Calu3 (cell line): ENCODE measurements at regions not wholly inside any gene's neighbourhood (a gene's known extent, or its start where the extent isn't known, plus 50 kb on each side); places are given as distances from the start of the nearest gene placed in this dataset.
"Not testable (repeated sequence)": the region's sequence is repeated elsewhere in the genome, so short reads cannot be mapped to it uniquely, and the experiment has no call there.

Source experiments
- BruUV-seq: library from RNA; stranded (reverse); fragments of 400-500 nt; replicated peaks from 2 replicates; lab custom pipeline; 2021; lab: Mats Ljungman, UMichigan
- CTCF ChIA-PET: fragments of 300-600 bp; sonication (Branson Sonifier 250); formaldehyde crosslinking; loops from one replicate; lab custom pipeline; 2022; ENCODE audit warnings: antibody characterized with exemption; lab: Charles Lee
- DNase-seq: peaks from one replicate; pipeline ENCODE4 v3.0.0; 2022
- H3K27ac Mint-ChIP-seq: one replicate; pipeline ENCODE4 v1.8.0; 2022; ENCODE audit warnings: mixed read lengths; ENCODE audit not compliant: unreplicated experiment
- H3K27me3 Mint-ChIP-seq: one replicate; pipeline ENCODE4 v1.8.0; 2022; ENCODE audit warnings: mixed read lengths; ENCODE audit not compliant: unreplicated experiment
- H3K36me3 Mint-ChIP-seq: one replicate; pipeline ENCODE4 v1.8.0; 2022; ENCODE audit warnings: mild to moderate bottlenecking, moderate library complexity, mixed read lengths; ENCODE audit not compliant: insufficient read depth, unreplicated experiment
- H3K4me1 Mint-ChIP-seq: one replicate; pipeline ENCODE4 v1.8.0; 2022; ENCODE audit warnings: mild to moderate bottlenecking, low read depth, mixed read lengths; ENCODE audit not compliant: unreplicated experiment
- H3K4me3 Mint-ChIP-seq: one replicate; pipeline ENCODE4 v1.8.0; 2022; ENCODE audit warnings: mild to moderate bottlenecking, low read depth, moderate library complexity, mixed read lengths; ENCODE audit not compliant: unreplicated experiment
- H3K9me3 Mint-ChIP-seq: one replicate; pipeline ENCODE4 v1.8.0; 2022; ENCODE audit warnings: low read depth, mixed read lengths; ENCODE audit not compliant: unreplicated experiment
- intact Hi-C: fragments of 100-400 bp; cut with micrococcal nuclease; formaldehyde crosslinking; loops from one replicate; pipeline ENCODE4 v1.10.0; 2022; ENCODE audit not compliant: unreplicated experiment
- TF ChIP-seq, protein P1 (sequence below): fragments of 200-600 bp; IDR thresholded peaks from one replicate; pipeline ENCODE4 v1.8.0; 2022; ENCODE audit warnings: antibody characterized with exemption; ENCODE audit not compliant: unreplicated experiment

- TF ChIP-seq, protein P1, sequence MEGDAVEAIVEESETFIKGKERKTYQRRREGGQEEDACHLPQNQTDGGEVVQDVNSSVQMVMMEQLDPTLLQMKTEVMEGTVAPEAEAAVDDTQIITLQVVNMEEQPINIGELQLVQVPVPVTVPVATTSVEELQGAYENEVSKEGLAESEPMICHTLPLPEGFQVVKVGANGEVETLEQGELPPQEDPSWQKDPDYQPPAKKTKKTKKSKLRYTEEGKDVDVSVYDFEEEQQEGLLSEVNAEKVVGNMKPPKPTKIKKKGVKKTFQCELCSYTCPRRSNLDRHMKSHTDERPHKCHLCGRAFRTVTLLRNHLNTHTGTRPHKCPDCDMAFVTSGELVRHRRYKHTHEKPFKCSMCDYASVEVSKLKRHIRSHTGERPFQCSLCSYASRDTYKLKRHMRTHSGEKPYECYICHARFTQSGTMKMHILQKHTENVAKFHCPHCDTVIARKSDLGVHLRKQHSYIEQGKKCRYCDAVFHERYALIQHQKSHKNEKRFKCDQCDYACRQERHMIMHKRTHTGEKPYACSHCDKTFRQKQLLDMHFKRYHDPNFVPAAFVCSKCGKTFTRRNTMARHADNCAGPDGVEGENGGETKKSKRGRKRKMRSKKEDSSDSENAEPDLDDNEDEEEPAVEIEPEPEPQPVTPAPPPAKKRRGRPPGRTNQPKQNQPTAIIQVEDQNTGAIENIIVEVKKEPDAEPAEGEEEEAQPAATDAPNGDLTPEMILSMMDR, result no peak
- Mint-ChIP-seq H3K27ac (no peak overlapping the region), H3K9me3 (peaks cover 5% of the 10 kb centered on the region), H3K4me3 (no peak overlapping the region), H3K4me1 (no peaks in the 10 kb centered on the region), H3K27me3 (no peaks in the 10 kb centered on the region), H3K36me3 (no peaks in the 10 kb centered on the region)
- intact Hi-C loops, result no loop called here
- CTCF ChIA-PET, result no interaction called here
- no peak for DNase-seq
- no TSS peak for BruUV-seq
Observed at GRCh38 chr11:21653951-21654421, 538.9 kb upstream of the ANO5 start.

GRCh38 chr11:21656065-21656464 lies 536.8 kb upstream of the ANO5 start:
- CTCF ChIA-PET, result no interaction called here
- peaks cover 8% of the 10 kb centered on the region for H3K9me3 Mint-ChIP-seq
- TF ChIP-seq, protein P1, result no peak
- no peak overlapping the region for H3K27ac Mint-ChIP-seq
- DNase-seq, result no peak
- no peaks in the 10 kb centered on the region for H3K4me1 Mint-ChIP-seq
- no TSS peak for BruUV-seq
- no peaks in the 10 kb centered on the region for H3K27me3 Mint-ChIP-seq
- H3K36me3 Mint-ChIP-seq, result no peaks in the 10 kb centered on the region
- intact Hi-C loops, result no loop called here
- H3K4me3 Mint-ChIP-seq, result no peak overlapping the region

DNA sequence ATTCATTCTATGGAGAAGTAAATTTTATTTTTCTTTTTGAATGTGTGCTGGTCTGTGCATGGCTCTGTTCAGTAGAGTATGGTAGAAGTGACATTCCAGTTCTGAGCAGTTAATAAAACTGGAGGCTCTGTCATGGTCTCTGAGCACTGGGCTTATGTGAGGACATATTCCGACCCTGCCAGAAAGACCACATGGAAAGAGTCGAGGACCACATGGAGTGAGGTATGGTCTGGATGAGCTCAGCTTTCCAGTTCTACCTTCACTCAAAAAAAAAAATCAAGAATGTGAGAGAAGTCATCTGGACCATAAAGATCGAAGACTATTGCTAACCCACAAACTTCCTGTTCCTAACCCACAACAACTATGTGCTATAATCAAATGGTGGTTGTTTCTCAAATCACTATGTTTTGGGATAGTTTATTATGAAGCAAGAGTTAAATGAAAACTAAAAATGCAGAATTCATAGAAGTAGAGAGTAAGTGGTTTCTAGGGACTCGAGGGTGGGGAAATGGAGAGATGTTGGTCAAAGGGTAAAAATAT lies 534.2 kb upstream of the ANO5 start:
- DNase-seq, result no peak
- TF ChIP-seq, protein P1, result no peak
- CTCF ChIA-PET, result no interaction called here
- Mint-ChIP-seq H3K27me3 (no peaks in the 10 kb centered on the region), H3K4me1 (no peaks in the 10 kb centered on the region), H3K27ac (no peak overlapping the region), H3K4me3 (no peak overlapping the region), H3K9me3 (peaks cover 8% of the 10 kb centered on the region), H3K36me3 (no peaks in the 10 kb centered on the region)
- intact Hi-C loops, result no loop called here
- BruUV-seq, result no TSS peak

- peak overlapping the region; percentile 85 for H3K27ac Mint-ChIP-seq
- H3K36me3 Mint-ChIP-seq, BruUV-seq, H3K4me1 Mint-ChIP-seq, intact Hi-C loops, H3K9me3 Mint-ChIP-seq, H3K4me3 Mint-ChIP-seq, H3K27me3 Mint-ChIP-seq, DNase-seq: not testable (repeated sequence)
- CTCF ChIA-PET, result interaction anchor here (0.9 kb wide), 1 partner anchor 10 kb away, joined by 3 read pairs; no protein-coding TSS in a partner anchor
Observed at GRCh38 chr11:21659377-21659776, 533.5 kb upstream of the ANO5 start.

DNA sequence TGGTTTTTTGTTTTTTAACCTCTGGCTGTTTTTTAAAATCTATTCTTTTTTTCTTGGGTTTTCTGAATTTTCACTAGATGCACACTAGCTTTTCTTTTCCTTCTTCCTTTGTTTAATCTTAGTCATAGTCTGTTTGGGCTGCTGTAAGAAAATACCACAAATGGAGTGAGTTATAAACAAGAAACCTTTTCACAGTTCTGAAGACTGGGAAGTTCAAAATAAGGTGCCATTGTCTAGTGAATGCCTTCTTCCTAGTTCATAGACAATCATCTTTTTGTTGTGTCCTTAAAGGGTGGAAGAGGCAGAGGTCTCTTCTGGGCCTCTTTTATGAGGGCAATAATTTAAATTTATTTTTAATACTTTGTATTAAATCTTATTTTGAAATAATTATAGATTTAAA lies 532.9 kb upstream of the ANO5 start:
- CTCF ChIA-PET, result interaction anchor here (0.9 kb wide), 1 partner anchor 10 kb away, joined by 3 read pairs; no protein-coding TSS in a partner anchor
- no TSS peak for BruUV-seq
- peaks cover 8% of the 10 kb centered on the region for H3K9me3 Mint-ChIP-seq
- DNase-seq, result no peak
- no peaks in the 10 kb centered on the region for H3K4me1 Mint-ChIP-seq
- H3K36me3 Mint-ChIP-seq, result no peaks in the 10 kb centered on the region
- no peaks in the 10 kb centered on the region for H3K27me3 Mint-ChIP-seq
- intact Hi-C loops, result no loop called here
- TF ChIP-seq, protein P1, result no peak
- H3K27ac Mint-ChIP-seq, result peak overlapping the region; percentile 85
- H3K4me3 Mint-ChIP-seq, result no peak overlapping the region
